Osteocyte (in vitro differentiated cells): ENCODE measurements at regions not wholly inside any gene's neighbourhood (a gene's known extent, or its start where the extent isn't known, plus 50 kb on each side); places are given as distances from the start of the nearest gene placed in this dataset.

Experiments used
- DNase-seq: peaks from one replicate; pipeline ENCODE4 v3.0.0; 2021; ENCODE audit warnings: mixed read lengths; ENCODE audit not compliant: unreplicated experiment; ENCODE audit errors: extremely low spot score
- H3K27ac Mint-ChIP-seq: one replicate; pipeline ENCODE4 v1.8.0; 2021; ENCODE audit warnings: mild to moderate bottlenecking, mixed read lengths; ENCODE audit not compliant: unreplicated experiment
- H3K27me3 Mint-ChIP-seq: one replicate; pipeline ENCODE4 v1.8.0; 2021; ENCODE audit warnings: mixed read lengths; ENCODE audit not compliant: unreplicated experiment
- H3K36me3 Mint-ChIP-seq: one replicate; pipeline ENCODE4 v1.8.0; 2021; ENCODE audit warnings: mixed read lengths; ENCODE audit not compliant: unreplicated experiment
- H3K4me1 Mint-ChIP-seq: one replicate; pipeline ENCODE4 v1.8.0; 2021; ENCODE audit warnings: mixed read lengths; ENCODE audit not compliant: unreplicated experiment
- H3K4me3 Mint-ChIP-seq: one replicate; pipeline ENCODE4 v1.8.0; 2021; ENCODE audit warnings: mild to moderate bottlenecking, moderate library complexity, mixed read lengths; ENCODE audit not compliant: unreplicated experiment
- H3K9me3 Mint-ChIP-seq: one replicate; pipeline ENCODE4 v1.8.0; 2021; ENCODE audit warnings: mixed read lengths; ENCODE audit not compliant: unreplicated experiment
- CTCF ChIP-seq: fragments of 200-600 bp; sonication (generic); IDR thresholded peaks from 2 replicates; pipeline ENCODE4 v1.5.0; 2021; ENCODE audit warnings: antibody characterized with exemption, mild to moderate bottlenecking, moderate library complexity

- Mint-ChIP-seq H3K27ac (no peak overlapping the region), H3K9me3 (no peaks in the 10 kb centered on the region)
Observed at GRCh38 chr11:10371926-10372641, 67.2 kb downstream of the ADM start.

GRCh38 chr11:10373340-10373739, 68.5 kb downstream of the ADM start:
- DNase-seq = no peak
- no peaks in the 10 kb centered on the region for H3K36me3 Mint-ChIP-seq
- no peaks in the 10 kb centered on the region for H3K27me3 Mint-ChIP-seq
- TF ChIP-seq CTCF = no peak
- no peaks in the 10 kb centered on the region for H3K9me3 Mint-ChIP-seq
- H3K4me3 Mint-ChIP-seq = no peak overlapping the region
- H3K4me1 Mint-ChIP-seq = peaks cover 7% of the 10 kb centered on the region
- H3K27ac Mint-ChIP-seq = no peak overlapping the region

More at GRCh38 chr11:10371926-10372641, 67.2 kb downstream of the ADM start:
- peaks cover 7% of the 10 kb centered on the region for H3K4me1 Mint-ChIP-seq
- H3K36me3 Mint-ChIP-seq = no peaks in the 10 kb centered on the region
- DNase-seq = no peak
- TF ChIP-seq CTCF = no peak
- H3K27me3 Mint-ChIP-seq = no peaks in the 10 kb centered on the region
- H3K4me3 Mint-ChIP-seq = no peak overlapping the region

- no peaks in the 10 kb centered on the region for H3K27me3 Mint-ChIP-seq
- no peak overlapping the region for H3K4me3 Mint-ChIP-seq
- no peak overlapping the region for H3K27ac Mint-ChIP-seq
- H3K9me3 Mint-ChIP-seq = no peaks in the 10 kb centered on the region
- peaks cover 8% of the 10 kb centered on the region for H3K4me1 Mint-ChIP-seq
- TF ChIP-seq CTCF = no peak
- H3K36me3 Mint-ChIP-seq = no peaks in the 10 kb centered on the region
- no peak for DNase-seq
Observed at GRCh38 chr11:10373929-10374328, 69.1 kb downstream of the ADM start.

GRCh38 chr11:10374386-10374785, 69.5 kb downstream of the ADM start:
- TF ChIP-seq CTCF = no peak
- no peak for DNase-seq
- peaks cover 13% of the 10 kb centered on the region for H3K4me1 Mint-ChIP-seq
- no peaks in the 10 kb centered on the region for H3K27me3 Mint-ChIP-seq
- no peak overlapping the region for H3K4me3 Mint-ChIP-seq
- H3K27ac Mint-ChIP-seq = no peak overlapping the region
- no peaks in the 10 kb centered on the region for H3K9me3 Mint-ChIP-seq
- H3K36me3 Mint-ChIP-seq = no peaks in the 10 kb centered on the region

GRCh38 chr11:10375280-10375971, 70.6 kb downstream of the ADM start:
- no peak for TF ChIP-seq CTCF
- H3K4me3 Mint-ChIP-seq = no peak overlapping the region
- no peak for DNase-seq
- no peaks in the 10 kb centered on the region for H3K27me3 Mint-ChIP-seq
- H3K36me3 Mint-ChIP-seq = no peaks in the 10 kb centered on the region
- no peaks in the 10 kb centered on the region for H3K9me3 Mint-ChIP-seq
- H3K4me1 Mint-ChIP-seq = peaks cover 16% of the 10 kb centered on the region
- H3K27ac Mint-ChIP-seq = no peak overlapping the region
